Pancreas (tissue), 10 donors: ENCODE measurements at regions not wholly inside any gene's neighbourhood (a gene's known extent, or its start where the extent isn't known, plus 50 kb on each side); places are given as distances from the start of the nearest gene placed in this dataset.
A peak's percentile ranks its signal among the peaks of the same experiment; 100 is the strongest.
"Not testable (repeated sequence)": the region's sequence is repeated elsewhere in the genome, so short reads cannot be mapped to it uniquely, and the experiment has no call there.

Source experiments
- ATAC-seq, 4 donors: fragments of 200-7000 bp; cut with Tn5 transposase; one replicate each; pipeline versions ENCODE4 v1.8.0 to v1.9.1; 2020; ENCODE audit warnings: mild to moderate bottlenecking in 4 of 4, moderate library complexity in 4 of 4
- DNase-seq, 6 donors: peaks; one replicate each; pipeline ENCODE4 v3.0.0-alpha.2; 2020
- FAIRE-seq: peaks from 2 replicates; lab custom pipeline; 2012; peaks lifted over from hg19 to GRCh38; lab: Jason Lieb, UNC
- H3K27ac ChIP-seq, 4 donors: fragments of 200-600 bp; sonication (generic); 1 replicate in 3 of 4; 2 replicates in 1 of 4; pipeline versions ENCODE4 v1.5.0 to v1.8.0; 2020
- H3K27me3 ChIP-seq, 4 donors: fragments of 200-600 bp; one replicate each; pipeline ENCODE4 v1.8.0; 2021
- H3K36me3 ChIP-seq, 3 donors: fragments of 200-600 bp; sonication (generic) in 1 of 3; one replicate each; pipeline versions ENCODE4 v1.5.0 to v1.8.0; 2020 to 2021
- H3K4me1 ChIP-seq, 3 donors: fragments of 200-600 bp; one replicate each; pipeline ENCODE4 v1.8.0; 2021
- H3K4me3 ChIP-seq, 4 donors: fragments of 200-600 bp; sonication (generic) in 2 of 4; one replicate each; pipeline versions ENCODE4 v1.5.0 to v1.8.0; 2020 to 2021
- H3K9me3 ChIP-seq, 4 donors: fragments of 200-600 bp; one replicate each; pipeline ENCODE4 v1.8.0; 2021
- CTCF ChIP-seq, 4 donors: fragments of 200-600 bp; sonication (generic) in 3 of 4; IDR thresholded peaks; one replicate each; pipeline versions ENCODE4 v1.5.0 to v1.8.0; 2021; ENCODE audit warnings: antibody characterized with exemption in 4 of 4
- WGBS, 2 donors: extraction: QIAGEN DNeasy Blood & Tissue Kit; methylation state at CpG; one replicate each; pipeline ENCODE4 v1.1.7; 2013; 5-methylcytosine and 5-hydroxymethylcytosine counted together
- intact Hi-C, 3 donors: fragments of 100-400 bp; cut with DNase I; formaldehyde crosslinking; loops; one replicate each; pipeline versions ENCODE4 v1.11.1 to v1.14.2; 2022
- donor health status: healthy with polysubstance abuse.
- donor health status: DM: no; HTN: no; CAD: no; lungs with moderate emphysema.
- donor health status: DM: no; HTN: no; CAD: no.
- donor health status: control.
- donor health status: control.
- donor health status: Bipolar disorder and iron deficiency.
- donor health status: DM: yes; HTN: yes; CAD: no.
- donor health status: DM: no; HTN: no; CAD: no.
- donor health status: DM: no; HTN: no; CAD: no.
- donor health status: DM: yes; HTN: yes; CAD: no.

GRCh38 chrX:42188730-42189129 is 265.4 kb upstream of the CASK start:
- Histone ChIP-seq H3K27me3 (no peaks in the 10 kb centered on the region), H3K36me3 (no peaks in the 10 kb centered on the region), H3K4me1 (no peaks in the 10 kb centered on the region), H3K4me3 (no peak overlapping the region), H3K9me3 (no peaks in the 10 kb centered on the region), H3K27ac (no peak overlapping the region)
- DNase-seq = no peak
- intact Hi-C loops = no loop called here
- WGBS, 2 donors = 61 to 68% methylated on average over 5 of the region's 5 CpGs
- no peak for TF ChIP-seq CTCF (IDR thresholded peaks at IDR 0.05)
- FAIRE-seq = no peak
- peak in 1 of 4 donors; percentile 34 for ATAC-seq

DNA sequence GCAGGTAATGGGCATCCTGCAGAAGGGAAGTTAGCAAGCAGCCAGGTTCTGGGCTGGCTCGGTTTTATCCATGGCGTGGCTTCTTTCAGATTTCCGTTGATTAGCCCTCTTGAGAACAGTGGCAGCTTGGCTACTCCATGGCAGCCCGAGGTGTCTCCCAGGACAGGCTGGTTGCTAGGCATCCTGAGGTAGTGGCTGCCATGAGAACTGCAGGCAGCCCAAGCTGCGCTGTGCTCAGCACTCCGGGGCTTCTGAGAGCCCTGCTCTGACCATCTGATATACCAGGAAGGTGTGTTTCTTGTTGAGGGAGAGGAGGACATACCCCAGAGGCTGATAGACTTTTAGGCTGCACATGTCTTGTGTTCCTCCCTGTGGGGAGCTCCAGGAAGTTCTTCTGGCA is 253.4 kb upstream of the CASK start:
- Histone ChIP-seq H3K36me3 (no peaks in the 10 kb centered on the region), H3K4me3 (no peak overlapping the region), H3K4me1 (no peaks in the 10 kb centered on the region), H3K27ac (no peak overlapping the region), H3K9me3 (no peaks in the 10 kb centered on the region), H3K27me3 (peaks cover 0 to under 1% (median 0%) of the 10 kb centered on the region in 4 donors)
- ATAC-seq (peak in 3 of 4 donors; percentile 34 to 69 (median 58)), DNase-seq (no peak), FAIRE-seq (no peak)
- WGBS, 2 donors = 62 to 69% methylated on average over 6 of the region's 6 CpGs
- no peak for TF ChIP-seq CTCF (IDR thresholded peaks at IDR 0.05)
- intact Hi-C loops = no loop called here

DNA sequence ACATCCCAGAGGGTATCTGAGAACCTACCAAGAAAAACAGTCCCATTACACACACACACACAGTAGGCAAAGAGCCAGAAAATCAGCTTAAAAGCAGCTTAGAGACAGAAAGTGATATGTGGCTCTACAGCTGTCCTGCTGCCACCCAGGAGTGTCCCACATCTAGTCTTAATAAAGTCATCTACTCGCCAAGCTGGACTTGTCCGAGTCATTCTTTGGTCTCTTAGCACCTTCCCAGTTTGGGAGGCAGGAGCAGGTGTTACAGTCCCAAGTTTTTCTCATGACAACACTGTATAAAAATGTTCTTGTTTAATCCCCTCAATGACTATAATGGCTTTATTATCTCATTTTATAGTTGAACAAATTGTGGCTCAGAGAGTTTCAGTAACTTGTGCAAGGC is 252.5 kb upstream of the CASK start:
- no peak overlapping the region for H3K4me3 ChIP-seq
- intact Hi-C loops = no loop called here
- H3K27me3 ChIP-seq = peaks cover 0 to 3% (median 0%) of the 10 kb centered on the region in 4 donors
- no peak overlapping the region for H3K27ac ChIP-seq
- TF ChIP-seq CTCF (IDR thresholded peaks at IDR 0.05) = no peak
- DNase-seq = peak in 2 of 6 donors; percentile 24 to 44
- H3K36me3 ChIP-seq = no peaks in the 10 kb centered on the region
- no peaks in the 10 kb centered on the region for H3K4me1 ChIP-seq
- no peak for FAIRE-seq
- H3K9me3 ChIP-seq = no peaks in the 10 kb centered on the region
- 36 to 37% methylated on average over 2 of the region's 2 CpGs for WGBS, 2 donors
- peak; percentile 76 to 88 (median 80) for ATAC-seq

DNA sequence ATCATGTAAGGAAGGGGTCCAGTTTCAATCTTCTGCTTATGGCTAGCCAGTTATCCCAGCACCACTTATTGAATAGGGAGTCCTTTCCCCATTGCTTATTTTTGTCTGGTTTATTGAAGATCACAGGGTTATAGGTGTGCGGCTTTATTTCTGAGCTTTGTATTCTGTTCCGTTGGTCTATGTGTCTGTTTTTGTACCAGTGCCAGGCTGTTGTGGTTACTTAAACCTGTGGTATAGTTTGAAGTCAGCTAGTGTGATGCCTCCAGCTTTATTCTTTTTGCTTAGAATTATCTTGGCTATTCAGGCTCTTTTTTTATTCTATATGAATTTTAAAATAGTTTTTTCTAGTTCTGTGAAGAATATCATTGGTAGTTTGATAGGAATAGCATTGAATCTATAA is 234.6 kb upstream of the CASK start:
- WGBS, 2 donors = 75 to 81% methylated on average over 2 of the region's 2 CpGs
- H3K4me3 ChIP-seq, H3K4me1 ChIP-seq, DNase-seq, ATAC-seq, H3K9me3 ChIP-seq, intact Hi-C loops, H3K36me3 ChIP-seq, H3K27ac ChIP-seq, H3K27me3 ChIP-seq, FAIRE-seq: not testable (repeated sequence)

DNA sequence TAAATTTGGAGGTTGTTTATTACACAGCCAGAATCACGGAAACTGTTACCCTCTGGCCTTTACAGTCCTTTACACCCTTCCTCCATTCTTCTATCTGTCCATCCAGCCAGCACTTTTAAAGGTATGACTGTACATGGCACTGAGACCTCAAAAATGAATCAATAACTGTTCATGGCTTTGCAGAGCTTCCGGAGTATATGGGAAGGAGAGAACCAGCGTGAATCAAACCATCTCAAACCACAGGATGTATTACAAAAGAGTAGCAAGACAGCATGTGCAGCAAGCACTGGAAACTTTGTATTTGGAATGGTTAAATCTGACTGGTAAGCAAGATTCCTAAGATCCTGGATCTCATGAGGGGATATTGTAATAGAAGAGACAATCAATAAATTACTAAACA is 228.5 kb upstream of the CASK start:
- DNase-seq (no peak), FAIRE-seq (no peak), ATAC-seq (no peak)
- H3K9me3 ChIP-seq = no peaks in the 10 kb centered on the region
- no peak overlapping the region for H3K4me3 ChIP-seq
- H3K36me3 ChIP-seq = no peaks in the 10 kb centered on the region
- WGBS, 2 donors = 56 to 83% methylated on average over 3 of the region's 3 CpGs
- no peaks in the 10 kb centered on the region for H3K4me1 ChIP-seq
- peaks cover 0 to 4% (median 0%) of the 10 kb centered on the region in 4 donors for H3K27me3 ChIP-seq
- intact Hi-C loops = no loop called here
- TF ChIP-seq CTCF (IDR thresholded peaks at IDR 0.05) = no peak
- no peak overlapping the region for H3K27ac ChIP-seq
